WTC11 (cell line): ENCODE measurements at regions not wholly inside any gene's neighbourhood (a gene's known extent, or its start where the extent isn't known, plus 50 kb on each side); places are given as distances from the start of the nearest gene placed in this dataset.

Experiments used
- ATAC-seq: fragments of 200-7000 bp; cut with Tn5 transposase; 2 replicates; pipeline ENCODE4 v1.10.0; 2021; ENCODE audit warnings: mild to moderate bottlenecking, moderate library complexity
- CTCF ChIA-PET: fragments of 300-600 bp; sonication (Branson Sonifier 250); formaldehyde crosslinking; loops from one replicate; lab custom pipeline; 2021; ENCODE audit warnings: antibody characterized with exemption; lab: Charles Lee
- POLR2A ChIA-PET: fragments of 350-600 bp; sonication (Branson Sonifier 250); formaldehyde crosslinking; loops from one replicate; lab custom pipeline; 2021; ENCODE audit warnings: antibody characterized with exemption; lab: Charles Lee
- DNase-seq: peaks from one replicate; pipeline ENCODE4 v3.0.0; 2021; ENCODE audit warnings: low spot score
- H3K27ac Mint-ChIP-seq: 2 replicates; pipeline ENCODE4 v1.8.0; 2021; ENCODE audit warnings: mixed read lengths
- H3K27me3 Mint-ChIP-seq: 2 replicates; pipeline ENCODE4 v1.8.0; 2021; ENCODE audit warnings: low read depth, mild to moderate bottlenecking, moderate library complexity, mixed read lengths
- H3K36me3 Mint-ChIP-seq: 2 replicates; pipeline ENCODE4 v1.8.0; 2021; ENCODE audit warnings: mixed read lengths
- H3K4me1 Mint-ChIP-seq: 2 replicates; pipeline ENCODE4 v1.8.0; 2022; ENCODE audit warnings: mixed read lengths
- H3K4me3 Mint-ChIP-seq: 2 replicates; pipeline ENCODE4 v1.8.0; 2021; ENCODE audit warnings: mild to moderate bottlenecking, moderate library complexity, mixed read lengths
- H3K9me3 Mint-ChIP-seq: 2 replicates; pipeline ENCODE4 v1.8.0; 2021; ENCODE audit warnings: mixed read lengths
- ATF1 ChIP-seq: sonication (generic); formaldehyde crosslinking; IDR thresholded peaks from 2 replicates; pipeline ENCODE4 v1.8.1; 2023; ENCODE audit warnings: mild to moderate bottlenecking, moderate library complexity, missing genetic modification reagents
- EMX1 ChIP-seq: fragments of 250-450 bp; sonication (Bioruptor Pico); IDR thresholded peaks from 2 replicates; pipeline ENCODE4 v1.8.0; 2021; ENCODE audit warnings: mild to moderate bottlenecking
- ETV6 ChIP-seq: sonication (generic); formaldehyde crosslinking; IDR thresholded peaks from 2 replicates; pipeline ENCODE4 v1.8.1; 2022; ENCODE audit warnings: mild to moderate bottlenecking, missing genetic modification reagents
- MXD4 ChIP-seq: fragments of 250-450 bp; sonication (Bioruptor Pico); IDR thresholded peaks from 2 replicates; pipeline ENCODE4 v1.8.0; 2021; ENCODE audit warnings: mild to moderate bottlenecking, moderate library complexity, borderline replicate concordance
- NFATC4 ChIP-seq: fragments of 250-450 bp; sonication (Bioruptor Pico); IDR thresholded peaks from 2 replicates; pipeline ENCODE4 v1.9.0; 2021; ENCODE audit warnings: mild to moderate bottlenecking
- NR2C2 ChIP-seq: sonication (generic); formaldehyde crosslinking; IDR thresholded peaks from 2 replicates; pipeline ENCODE4 v1.8.0; 2022; ENCODE audit warnings: mild to moderate bottlenecking, missing genetic modification reagents
- RELA ChIP-seq: sonication (generic); formaldehyde crosslinking; IDR thresholded peaks from 2 replicates; pipeline ENCODE4 v1.8.1; 2022; ENCODE audit warnings: missing genetic modification reagents, mild to moderate bottlenecking, borderline replicate concordance
- SMAD3 ChIP-seq: sonication (generic); formaldehyde crosslinking; IDR thresholded peaks from 2 replicates; pipeline ENCODE4 v1.8.0; 2022; ENCODE audit warnings: missing genetic modification reagents, mild to moderate bottlenecking, borderline replicate concordance
- SOX15 ChIP-seq: fragments of 250-450 bp; sonication (Bioruptor Pico); IDR thresholded peaks from 2 replicates; pipeline ENCODE4 v1.9.0; 2021; ENCODE audit warnings: mild to moderate bottlenecking
- ZBTB21 ChIP-seq: sonication (generic); formaldehyde crosslinking; IDR thresholded peaks from 2 replicates; pipeline ENCODE4 v1.8.1; 2023; ENCODE audit warnings: mild to moderate bottlenecking, missing genetic modification reagents, borderline replicate concordance
- ZNF232 ChIP-seq: sonication (generic); formaldehyde crosslinking; IDR thresholded peaks from 2 replicates; pipeline ENCODE4 v1.8.0; 2022; ENCODE audit warnings: mild to moderate bottlenecking, missing genetic modification reagents
- ZNF416 ChIP-seq: fragments of 250-450 bp; sonication (Bioruptor Pico); IDR thresholded peaks from 2 replicates; pipeline ENCODE4 v1.9.0; 2021; ENCODE audit warnings: mild to moderate bottlenecking, inconsistent platforms
- ZNF423 ChIP-seq: fragments of 250-450 bp; sonication (Bioruptor Pico); IDR thresholded peaks from 2 replicates; pipeline ENCODE4 v2.1.2; 2022; ENCODE audit warnings: mild to moderate bottlenecking, moderate library complexity
- TF ChIP-seq, protein P1 (sequence below): sonication (generic); formaldehyde crosslinking; IDR thresholded peaks from 2 replicates; pipeline ENCODE4 v1.8.1; 2023; ENCODE audit warnings: mild to moderate bottlenecking, moderate library complexity, missing genetic modification reagents
- TF ChIP-seq, protein P2 (sequence below): fragments of 250-450 bp; sonication (Bioruptor Pico); IDR thresholded peaks from 2 replicates; pipeline ENCODE4 v1.9.0; 2021; ENCODE audit warnings: mild to moderate bottlenecking
- TF ChIP-seq, protein P3 (sequence below): fragments of 200-600 bp; IDR thresholded peaks from 2 replicates; pipeline ENCODE4 v1.8.0; 2022; ENCODE audit warnings: antibody characterized with exemption
- TF ChIP-seq, protein P4 (sequence below): sonication (generic); formaldehyde crosslinking; IDR thresholded peaks from 2 replicates; pipeline ENCODE4 v1.8.1; 2023; ENCODE audit warnings: mild to moderate bottlenecking, missing genetic modification reagents, borderline replicate concordance
- TF ChIP-seq, protein P5 (sequence below): sonication (generic); formaldehyde crosslinking; IDR thresholded peaks from 2 replicates; pipeline ENCODE4 v1.8.1; 2022; ENCODE audit warnings: missing genetic modification reagents, borderline replicate concordance
- TF ChIP-seq, protein P6 (sequence below): fragments of 250-450 bp; sonication (Bioruptor Pico); IDR thresholded peaks from 2 replicates; pipeline ENCODE4 v1.8.0; 2021; ENCODE audit warnings: mild to moderate bottlenecking
- TF ChIP-seq, protein P7 (sequence below): sonication (generic); formaldehyde crosslinking; IDR thresholded peaks from 2 replicates; pipeline ENCODE4 v1.8.0; 2022; ENCODE audit warnings: mild to moderate bottlenecking, missing genetic modification reagents
- TF ChIP-seq, protein P8 (sequence below): fragments of 250-450 bp; sonication (Bioruptor Pico); IDR thresholded peaks from 2 replicates; pipeline ENCODE4 v1.9.0; 2021; ENCODE audit warnings: moderate library complexity, mild to moderate bottlenecking, inconsistent platforms, borderline replicate concordance

DNA sequence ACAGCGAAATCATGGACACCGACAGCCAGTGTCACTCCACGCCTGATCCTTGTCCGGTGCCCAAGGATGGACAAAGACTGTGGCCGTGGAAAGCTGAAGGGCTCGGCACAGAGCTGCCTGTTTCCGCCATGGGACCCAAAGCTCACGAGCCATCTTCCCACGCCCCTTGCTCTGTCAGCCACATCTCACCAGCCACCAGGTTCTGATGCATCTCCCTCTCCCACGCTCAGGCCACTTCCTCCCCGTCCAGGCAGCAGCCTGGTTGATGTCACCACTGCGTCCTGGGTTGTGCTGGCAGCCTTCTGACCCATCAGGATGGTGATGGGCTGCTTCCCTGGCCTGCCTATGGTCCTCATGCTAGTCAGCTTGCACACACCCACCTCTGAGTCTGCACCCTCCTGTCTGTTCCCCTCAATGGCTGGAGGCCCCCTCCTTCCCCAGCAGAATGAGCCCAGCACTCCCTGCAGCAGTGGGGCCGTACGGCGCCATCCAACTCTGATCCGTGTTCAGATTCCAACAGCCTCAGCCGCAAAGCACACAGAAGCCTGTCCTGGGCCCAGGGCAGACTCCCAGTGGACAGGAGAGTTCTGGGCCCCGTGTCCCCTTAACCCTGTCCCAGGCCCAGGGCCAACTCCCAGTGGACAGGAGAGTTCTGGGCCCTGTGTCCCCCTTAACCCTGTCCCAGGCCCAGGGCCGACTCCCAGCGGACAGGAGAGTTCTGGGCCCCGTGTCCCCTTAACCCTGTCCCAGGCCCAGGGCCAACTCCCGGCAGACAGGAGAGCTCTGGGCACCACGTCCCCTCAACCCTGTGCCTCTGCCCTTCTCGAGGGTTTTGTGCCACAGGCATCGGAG, 259.5 kb downstream of the BRD1 start:
- POLR2A ChIA-PET: no interaction called here
- Mint-ChIP-seq H3K4me3 (no peak overlapping the region), H3K27me3 (no peaks in the 10 kb centered on the region; the same call in 1 of the 2 replicates), H3K9me3 (no peaks in the 10 kb centered on the region), H3K4me1 (no peaks in the 10 kb centered on the region), H3K27ac (peak overlapping the region; percentile 45; the same call in 1 of the 2 replicates), H3K36me3 (no peaks in the 10 kb centered on the region)
- CTCF ChIA-PET: interaction anchor here (1.0 to 1.1 kb wide), 3 partner anchors 19 to 134 kb away, joined by 3 to 4 read pairs (median 3); no protein-coding TSS in a partner anchor
- no peak for DNase-seq
- ATAC-seq: no peak
- no peak for TF ChIP-seq ATF1 (CRISPR knock-in tag)
- no peak for TF ChIP-seq NFATC4 (CRISPR knock-in tag)
- no peak for TF ChIP-seq ZNF232 (CRISPR knock-in tag)
- no peak for TF ChIP-seq SOX15
- TF ChIP-seq, protein P1, sequence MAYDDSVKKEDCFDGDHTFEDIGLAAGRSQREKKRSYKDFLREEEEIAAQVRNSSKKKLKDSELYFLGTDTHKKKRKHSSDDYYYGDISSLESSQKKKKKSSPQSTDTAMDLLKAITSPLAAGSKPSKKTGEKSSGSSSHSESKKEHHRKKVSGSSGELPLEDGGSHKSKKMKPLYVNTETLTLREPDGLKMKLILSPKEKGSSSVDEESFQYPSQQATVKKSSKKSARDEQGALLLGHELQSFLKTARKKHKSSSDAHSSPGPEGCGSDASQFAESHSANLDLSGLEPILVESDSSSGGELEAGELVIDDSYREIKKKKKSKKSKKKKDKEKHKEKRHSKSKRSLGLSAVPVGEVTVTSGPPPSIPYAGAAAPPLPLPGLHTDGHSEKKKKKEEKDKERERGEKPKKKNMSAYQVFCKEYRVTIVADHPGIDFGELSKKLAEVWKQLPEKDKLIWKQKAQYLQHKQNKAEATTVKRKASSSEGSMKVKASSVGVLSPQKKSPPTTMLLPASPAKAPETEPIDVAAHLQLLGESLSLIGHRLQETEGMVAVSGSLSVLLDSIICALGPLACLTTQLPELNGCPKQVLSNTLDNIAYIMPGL (CRISPR knock-in tag): no peak
- no peak for TF ChIP-seq ZNF423 (CRISPR knock-in tag)
- no peak for TF ChIP-seq NR2C2
- TF ChIP-seq RELA (CRISPR knock-in tag): no peak
- no peak for TF ChIP-seq ETV6 (CRISPR knock-in tag)
- TF ChIP-seq, protein P2, sequence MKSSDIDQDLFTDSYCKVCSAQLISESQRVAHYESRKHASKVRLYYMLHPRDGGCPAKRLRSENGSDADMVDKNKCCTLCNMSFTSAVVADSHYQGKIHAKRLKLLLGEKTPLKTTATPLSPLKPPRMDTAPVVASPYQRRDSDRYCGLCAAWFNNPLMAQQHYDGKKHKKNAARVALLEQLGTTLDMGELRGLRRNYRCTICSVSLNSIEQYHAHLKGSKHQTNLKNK (CRISPR knock-in tag): no peak
- no peak for TF ChIP-seq ZNF416 (CRISPR knock-in tag)
- TF ChIP-seq, protein P3, sequence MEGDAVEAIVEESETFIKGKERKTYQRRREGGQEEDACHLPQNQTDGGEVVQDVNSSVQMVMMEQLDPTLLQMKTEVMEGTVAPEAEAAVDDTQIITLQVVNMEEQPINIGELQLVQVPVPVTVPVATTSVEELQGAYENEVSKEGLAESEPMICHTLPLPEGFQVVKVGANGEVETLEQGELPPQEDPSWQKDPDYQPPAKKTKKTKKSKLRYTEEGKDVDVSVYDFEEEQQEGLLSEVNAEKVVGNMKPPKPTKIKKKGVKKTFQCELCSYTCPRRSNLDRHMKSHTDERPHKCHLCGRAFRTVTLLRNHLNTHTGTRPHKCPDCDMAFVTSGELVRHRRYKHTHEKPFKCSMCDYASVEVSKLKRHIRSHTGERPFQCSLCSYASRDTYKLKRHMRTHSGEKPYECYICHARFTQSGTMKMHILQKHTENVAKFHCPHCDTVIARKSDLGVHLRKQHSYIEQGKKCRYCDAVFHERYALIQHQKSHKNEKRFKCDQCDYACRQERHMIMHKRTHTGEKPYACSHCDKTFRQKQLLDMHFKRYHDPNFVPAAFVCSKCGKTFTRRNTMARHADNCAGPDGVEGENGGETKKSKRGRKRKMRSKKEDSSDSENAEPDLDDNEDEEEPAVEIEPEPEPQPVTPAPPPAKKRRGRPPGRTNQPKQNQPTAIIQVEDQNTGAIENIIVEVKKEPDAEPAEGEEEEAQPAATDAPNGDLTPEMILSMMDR: no peak
- TF ChIP-seq, protein P4, sequence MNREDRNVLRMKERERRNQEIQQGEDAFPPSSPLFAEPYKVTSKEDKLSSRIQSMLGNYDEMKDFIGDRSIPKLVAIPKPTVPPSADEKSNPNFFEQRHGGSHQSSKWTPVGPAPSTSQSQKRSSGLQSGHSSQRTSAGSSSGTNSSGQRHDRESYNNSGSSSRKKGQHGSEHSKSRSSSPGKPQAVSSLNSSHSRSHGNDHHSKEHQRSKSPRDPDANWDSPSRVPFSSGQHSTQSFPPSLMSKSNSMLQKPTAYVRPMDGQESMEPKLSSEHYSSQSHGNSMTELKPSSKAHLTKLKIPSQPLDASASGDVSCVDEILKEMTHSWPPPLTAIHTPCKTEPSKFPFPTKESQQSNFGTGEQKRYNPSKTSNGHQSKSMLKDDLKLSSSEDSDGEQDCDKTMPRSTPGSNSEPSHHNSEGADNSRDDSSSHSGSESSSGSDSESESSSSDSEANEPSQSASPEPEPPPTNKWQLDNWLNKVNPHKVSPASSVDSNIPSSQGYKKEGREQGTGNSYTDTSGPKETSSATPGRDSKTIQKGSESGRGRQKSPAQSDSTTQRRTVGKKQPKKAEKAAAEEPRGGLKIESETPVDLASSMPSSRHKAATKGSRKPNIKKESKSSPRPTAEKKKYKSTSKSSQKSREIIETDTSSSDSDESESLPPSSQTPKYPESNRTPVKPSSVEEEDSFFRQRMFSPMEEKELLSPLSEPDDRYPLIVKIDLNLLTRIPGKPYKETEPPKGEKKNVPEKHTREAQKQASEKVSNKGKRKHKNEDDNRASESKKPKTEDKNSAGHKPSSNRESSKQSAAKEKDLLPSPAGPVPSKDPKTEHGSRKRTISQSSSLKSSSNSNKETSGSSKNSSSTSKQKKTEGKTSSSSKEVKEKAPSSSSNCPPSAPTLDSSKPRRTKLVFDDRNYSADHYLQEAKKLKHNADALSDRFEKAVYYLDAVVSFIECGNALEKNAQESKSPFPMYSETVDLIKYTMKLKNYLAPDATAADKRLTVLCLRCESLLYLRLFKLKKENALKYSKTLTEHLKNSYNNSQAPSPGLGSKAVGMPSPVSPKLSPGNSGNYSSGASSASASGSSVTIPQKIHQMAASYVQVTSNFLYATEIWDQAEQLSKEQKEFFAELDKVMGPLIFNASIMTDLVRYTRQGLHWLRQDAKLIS (CRISPR knock-in tag): no peak

DNA sequence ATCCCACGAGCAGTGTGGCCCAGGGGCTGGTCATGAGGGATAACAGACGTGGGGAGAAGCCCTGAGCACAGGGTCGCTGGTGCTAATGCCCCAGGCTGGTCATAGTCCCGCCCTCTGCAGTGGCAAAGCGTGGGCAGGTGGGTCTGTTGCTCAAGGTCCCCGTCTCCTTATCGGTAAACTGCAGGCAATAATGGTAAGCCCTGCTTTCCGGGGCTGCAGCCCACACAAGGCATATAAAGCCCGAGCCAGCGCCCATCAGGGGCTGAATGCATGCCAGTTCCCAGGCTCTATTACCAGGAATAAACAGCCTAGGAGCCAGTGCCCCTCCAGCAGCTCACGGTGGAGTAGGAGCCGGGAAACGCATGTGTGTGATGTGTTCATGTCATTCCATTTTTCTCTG, 261.0 kb downstream of the BRD1 start:
- no peak overlapping the region for H3K4me3 Mint-ChIP-seq
- H3K27ac Mint-ChIP-seq: no peak overlapping the region
- no peaks in the 10 kb centered on the region for H3K36me3 Mint-ChIP-seq
- H3K4me1 Mint-ChIP-seq: no peaks in the 10 kb centered on the region
- DNase-seq: no peak
- H3K9me3 Mint-ChIP-seq: no peaks in the 10 kb centered on the region
- H3K27me3 Mint-ChIP-seq: no peaks in the 10 kb centered on the region; the same call in 1 of the 2 replicates
- no peak for ATAC-seq
- POLR2A ChIA-PET: no interaction called here
- CTCF ChIA-PET: no interaction called here
- TF ChIP-seq MXD4 (CRISPR knock-in tag) (no peak), EMX1 (CRISPR knock-in tag) (no peak), ZBTB21 (CRISPR knock-in tag) (no peak), SMAD3 (CRISPR knock-in tag) (no peak)
- TF ChIP-seq, protein P5, sequence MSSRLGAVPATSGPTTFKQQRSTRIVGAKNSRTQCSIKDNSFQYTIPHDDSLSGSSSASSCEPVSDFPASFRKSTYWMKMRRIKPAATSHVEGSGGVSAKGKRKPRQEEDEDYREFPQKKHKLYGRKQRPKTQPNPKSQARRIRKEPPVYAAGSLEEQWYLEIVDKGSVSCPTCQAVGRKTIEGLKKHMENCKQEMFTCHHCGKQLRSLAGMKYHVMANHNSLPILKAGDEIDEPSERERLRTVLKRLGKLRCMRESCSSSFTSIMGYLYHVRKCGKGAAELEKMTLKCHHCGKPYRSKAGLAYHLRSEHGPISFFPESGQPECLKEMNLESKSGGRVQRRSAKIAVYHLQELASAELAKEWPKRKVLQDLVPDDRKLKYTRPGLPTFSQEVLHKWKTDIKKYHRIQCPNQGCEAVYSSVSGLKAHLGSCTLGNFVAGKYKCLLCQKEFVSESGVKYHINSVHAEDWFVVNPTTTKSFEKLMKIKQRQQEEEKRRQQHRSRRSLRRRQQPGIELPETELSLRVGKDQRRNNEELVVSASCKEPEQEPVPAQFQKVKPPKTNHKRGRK (CRISPR knock-in tag): no peak
- TF ChIP-seq, protein P6, sequence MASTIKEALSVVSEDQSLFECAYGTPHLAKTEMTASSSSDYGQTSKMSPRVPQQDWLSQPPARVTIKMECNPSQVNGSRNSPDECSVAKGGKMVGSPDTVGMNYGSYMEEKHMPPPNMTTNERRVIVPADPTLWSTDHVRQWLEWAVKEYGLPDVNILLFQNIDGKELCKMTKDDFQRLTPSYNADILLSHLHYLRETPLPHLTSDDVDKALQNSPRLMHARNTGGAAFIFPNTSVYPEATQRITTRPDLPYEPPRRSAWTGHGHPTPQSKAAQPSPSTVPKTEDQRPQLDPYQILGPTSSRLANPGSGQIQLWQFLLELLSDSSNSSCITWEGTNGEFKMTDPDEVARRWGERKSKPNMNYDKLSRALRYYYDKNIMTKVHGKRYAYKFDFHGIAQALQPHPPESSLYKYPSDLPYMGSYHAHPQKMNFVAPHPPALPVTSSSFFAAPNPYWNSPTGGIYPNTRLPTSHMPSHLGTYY (CRISPR knock-in tag): no peak
- TF ChIP-seq, protein P7, sequence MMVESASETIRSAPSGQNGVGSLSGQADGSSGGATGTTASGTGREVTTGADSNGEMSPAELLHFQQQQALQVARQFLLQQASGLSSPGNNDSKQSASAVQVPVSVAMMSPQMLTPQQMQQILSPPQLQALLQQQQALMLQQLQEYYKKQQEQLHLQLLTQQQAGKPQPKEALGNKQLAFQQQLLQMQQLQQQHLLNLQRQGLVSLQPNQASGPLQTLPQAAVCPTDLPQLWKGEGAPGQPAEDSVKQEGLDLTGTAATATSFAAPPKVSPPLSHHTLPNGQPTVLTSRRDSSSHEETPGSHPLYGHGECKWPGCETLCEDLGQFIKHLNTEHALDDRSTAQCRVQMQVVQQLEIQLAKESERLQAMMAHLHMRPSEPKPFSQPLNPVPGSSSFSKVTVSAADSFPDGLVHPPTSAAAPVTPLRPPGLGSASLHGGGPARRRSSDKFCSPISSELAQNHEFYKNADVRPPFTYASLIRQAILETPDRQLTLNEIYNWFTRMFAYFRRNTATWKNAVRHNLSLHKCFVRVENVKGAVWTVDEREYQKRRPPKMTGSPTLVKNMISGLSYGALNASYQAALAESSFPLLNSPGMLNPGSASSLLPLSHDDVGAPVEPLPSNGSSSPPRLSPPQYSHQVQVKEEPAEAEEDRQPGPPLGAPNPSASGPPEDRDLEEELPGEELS (CRISPR knock-in tag): no peak
- TF ChIP-seq, protein P8, sequence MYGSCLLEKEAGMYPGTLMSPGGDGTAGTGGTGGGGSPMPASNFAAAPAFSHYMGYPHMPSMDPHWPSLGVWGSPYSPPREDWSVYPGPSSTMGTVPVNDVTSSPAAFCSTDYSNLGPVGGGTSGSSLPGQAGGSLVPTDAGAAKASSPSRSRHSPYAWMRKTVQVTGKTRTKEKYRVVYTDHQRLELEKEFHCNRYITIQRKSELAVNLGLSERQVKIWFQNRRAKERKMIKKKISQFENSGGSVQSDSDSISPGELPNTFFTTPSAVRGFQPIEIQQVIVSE (CRISPR knock-in tag): no peak
